ENCODE measurements at regions not wholly inside any gene's neighbourhood (a gene's known extent, or its start where the extent isn't known, plus 50 kb on each side); places are given as distances from the start of the nearest gene placed in this dataset.
"Not testable (repeated sequence)": the region's sequence is repeated elsewhere in the genome, so short reads cannot be mapped to it uniquely, and the experiment has no call there.

DNA sequence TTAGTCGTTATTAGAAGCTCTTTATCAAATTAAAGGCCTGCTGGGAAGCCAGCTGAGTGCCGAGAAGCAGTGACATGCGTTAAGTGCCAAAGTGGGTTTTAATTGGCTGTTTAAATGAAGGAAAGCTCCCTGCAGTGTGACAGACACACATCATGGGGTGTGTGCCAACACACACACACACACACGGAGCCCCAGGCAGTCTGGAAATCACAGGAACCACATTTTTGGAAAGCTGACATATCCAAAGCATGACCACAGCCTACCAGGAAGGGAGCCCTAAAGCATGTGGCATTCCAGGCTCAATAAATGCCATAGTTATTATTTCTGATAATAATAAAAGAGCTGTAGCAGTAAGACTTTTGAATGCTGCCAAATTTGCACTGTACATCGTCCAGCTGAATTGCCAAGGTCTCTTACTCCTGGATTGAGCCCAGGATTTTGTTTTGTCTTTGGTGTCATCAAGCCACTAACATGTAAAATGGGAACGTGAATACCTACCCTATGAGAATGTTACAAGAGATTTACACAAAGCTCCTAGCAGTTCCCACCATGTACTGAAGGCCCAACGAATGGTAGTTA, 135.1 kb downstream of the TMEM30B start:
- H3K9me3 ChIP-seq, result no peaks in the 10 kb centered on the region
- ATAC-seq (ENCODE audit: insufficient number of reproducible peaks, low FRiP score, low read depth) (peak; percentile 60), DNase-seq (ENCODE audit: low spot score) (peak; percentile 19)
- H3K4me1 ChIP-seq (ENCODE audit: control insufficient read depth in 1 of 2, low read depth in 2 of 2), result peaks cover 28 to 62% of the 10 kb centered on the region in 2 donors
- H3K27ac ChIP-seq, result peak overlapping the region; percentile 87 to 91
- H3K36me3 ChIP-seq, result no peaks in the 10 kb centered on the region
- H3K4me3 ChIP-seq, result no peak overlapping the region
- TF ChIP-seq, protein P1, sequence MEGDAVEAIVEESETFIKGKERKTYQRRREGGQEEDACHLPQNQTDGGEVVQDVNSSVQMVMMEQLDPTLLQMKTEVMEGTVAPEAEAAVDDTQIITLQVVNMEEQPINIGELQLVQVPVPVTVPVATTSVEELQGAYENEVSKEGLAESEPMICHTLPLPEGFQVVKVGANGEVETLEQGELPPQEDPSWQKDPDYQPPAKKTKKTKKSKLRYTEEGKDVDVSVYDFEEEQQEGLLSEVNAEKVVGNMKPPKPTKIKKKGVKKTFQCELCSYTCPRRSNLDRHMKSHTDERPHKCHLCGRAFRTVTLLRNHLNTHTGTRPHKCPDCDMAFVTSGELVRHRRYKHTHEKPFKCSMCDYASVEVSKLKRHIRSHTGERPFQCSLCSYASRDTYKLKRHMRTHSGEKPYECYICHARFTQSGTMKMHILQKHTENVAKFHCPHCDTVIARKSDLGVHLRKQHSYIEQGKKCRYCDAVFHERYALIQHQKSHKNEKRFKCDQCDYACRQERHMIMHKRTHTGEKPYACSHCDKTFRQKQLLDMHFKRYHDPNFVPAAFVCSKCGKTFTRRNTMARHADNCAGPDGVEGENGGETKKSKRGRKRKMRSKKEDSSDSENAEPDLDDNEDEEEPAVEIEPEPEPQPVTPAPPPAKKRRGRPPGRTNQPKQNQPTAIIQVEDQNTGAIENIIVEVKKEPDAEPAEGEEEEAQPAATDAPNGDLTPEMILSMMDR (IDR thresholded peaks at IDR 0.05), result no peak
- no peaks in the 10 kb centered on the region for H3K27me3 ChIP-seq (replicated peaks; ENCODE audit: insufficient read depth)

DNA sequence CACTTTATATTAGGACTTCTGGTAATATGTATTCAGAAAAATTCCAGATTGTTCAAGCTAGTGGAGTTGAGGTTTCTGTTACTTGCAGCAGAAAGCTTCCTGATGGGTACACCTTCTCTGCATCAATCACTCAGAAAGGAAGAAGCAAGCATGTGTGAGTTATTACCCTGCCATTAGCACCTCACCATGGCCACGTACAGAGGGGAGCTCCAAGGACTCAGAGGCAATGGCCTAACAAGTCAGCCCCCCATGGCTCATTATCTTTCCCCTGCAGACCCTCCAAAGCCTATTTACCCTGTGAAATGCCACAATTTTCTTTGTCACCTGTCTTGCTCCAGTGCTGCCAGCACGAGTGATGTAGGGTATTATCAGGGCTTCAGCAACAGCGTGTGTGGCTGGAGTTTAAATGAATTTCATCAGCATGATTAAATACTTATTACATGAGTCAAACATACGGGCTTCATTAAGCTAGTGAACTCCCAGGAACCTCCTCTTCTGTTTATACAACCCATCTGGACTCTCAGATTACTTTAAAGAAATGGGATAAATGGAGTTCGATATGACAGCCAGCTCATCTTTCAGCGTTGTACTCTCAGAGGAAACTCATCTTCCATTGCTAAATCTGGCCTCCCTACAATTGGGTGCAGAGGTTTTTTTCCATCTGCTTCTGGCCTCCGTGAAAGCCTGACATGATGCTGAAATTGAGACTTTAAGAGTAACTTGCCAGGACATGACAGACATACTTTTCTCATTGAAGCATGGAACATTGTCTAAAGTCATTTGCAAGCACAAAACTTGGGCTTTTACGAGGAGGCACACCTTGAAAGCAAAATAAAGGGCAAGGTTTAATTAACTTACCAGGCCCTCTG, 135.9 kb downstream of the TMEM30B start:
- DNase-seq (ENCODE audit: low spot score), result no peak
- Histone ChIP-seq H3K27me3 (replicated peaks; ENCODE audit: insufficient read depth) (no peaks in the 10 kb centered on the region), H3K4me3 (no peak overlapping the region), H3K36me3 (no peaks in the 10 kb centered on the region), H3K27ac (peak overlapping the region; percentile 87 to 91), H3K4me1 (ENCODE audit: control insufficient read depth in 1 of 2, low read depth in 2 of 2) (peaks cover 25 to 54% of the 10 kb centered on the region in 2 donors), H3K9me3 (no peaks in the 10 kb centered on the region)
- TF ChIP-seq, protein P1 (IDR thresholded peaks at IDR 0.05), result no peak
- ATAC-seq (ENCODE audit: insufficient number of reproducible peaks, low FRiP score, low read depth), result peak; percentile 46

DNA sequence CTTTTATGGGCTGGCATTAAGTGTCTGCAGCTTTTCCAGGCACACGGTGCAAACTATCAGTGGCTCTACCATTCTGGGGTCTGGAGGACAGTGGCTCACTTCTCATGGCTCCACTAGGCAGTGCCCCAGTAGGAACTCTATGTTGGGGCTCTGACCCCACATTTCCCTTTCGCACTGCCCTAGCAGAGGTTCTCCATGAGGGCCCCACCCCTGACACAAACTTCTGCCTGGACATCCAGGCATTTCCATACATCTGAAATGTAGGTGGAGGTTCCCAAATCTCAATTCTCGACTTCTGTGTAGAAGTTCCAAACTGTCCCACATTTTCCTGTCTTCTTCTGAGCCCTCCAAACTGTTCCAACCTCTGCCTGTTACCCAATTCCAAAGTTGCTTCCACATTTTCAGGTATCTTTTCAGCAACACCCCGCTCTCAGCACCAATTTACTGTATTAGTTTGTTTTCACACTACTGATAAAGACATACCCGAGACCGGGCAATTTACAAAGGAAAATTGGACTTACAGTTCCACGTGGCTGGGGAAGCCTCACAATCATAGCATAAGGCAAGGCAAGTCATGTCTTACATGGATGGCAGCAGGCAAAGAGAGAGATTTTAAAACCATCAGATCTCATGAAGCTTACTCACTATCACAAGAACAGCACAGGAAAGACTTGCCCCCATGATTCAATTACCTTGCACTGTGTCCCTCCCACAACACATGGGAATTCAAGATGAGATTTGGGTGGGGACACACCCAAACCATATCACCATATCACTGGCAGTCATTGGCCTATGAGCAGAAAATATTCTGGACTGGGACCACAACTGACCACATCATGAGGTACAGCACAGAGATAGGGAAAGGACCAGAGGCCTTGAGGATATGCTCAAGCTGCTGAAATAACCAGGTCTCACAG, 136.8 kb downstream of the TMEM30B start:
- H3K27ac ChIP-seq, result peak overlapping the region; percentile 87 to 91
- not testable (repeated sequence) for DNase-seq (ENCODE audit: low spot score); H3K9me3 ChIP-seq; H3K27me3 ChIP-seq (replicated peaks; ENCODE audit: insufficient read depth); ATAC-seq (ENCODE audit: insufficient number of reproducible peaks, low FRiP score, low read depth); H3K4me3 ChIP-seq; H3K36me3 ChIP-seq
- peaks cover 25 to 48% of the 10 kb centered on the region in 2 donors for H3K4me1 ChIP-seq (ENCODE audit: control insufficient read depth in 1 of 2, low read depth in 2 of 2)

DNA sequence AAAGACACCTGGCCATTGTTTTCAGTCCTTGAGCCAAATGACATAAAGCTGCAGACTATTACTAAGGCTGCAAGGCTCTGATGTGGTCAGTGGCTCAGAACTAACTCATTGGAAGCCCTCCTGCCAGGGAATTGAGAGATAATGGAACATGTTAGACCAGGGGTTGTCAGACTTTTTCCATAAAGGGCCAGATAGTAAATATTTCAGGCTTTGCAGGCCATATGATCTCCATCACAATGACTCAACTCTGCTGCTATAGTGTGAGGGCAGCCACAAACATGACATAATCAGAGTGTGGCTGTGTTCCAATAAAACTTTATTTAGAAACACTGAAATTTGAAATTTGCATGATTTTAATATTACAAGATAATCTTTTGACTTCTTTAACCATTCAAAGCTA, 140.3 kb downstream of the TMEM30B start:
- TF ChIP-seq, protein P1 (IDR thresholded peaks at IDR 0.05), result no peak
- Histone ChIP-seq H3K4me3 (no peak overlapping the region), H3K9me3 (no peaks in the 10 kb centered on the region), H3K27me3 (replicated peaks; ENCODE audit: insufficient read depth) (no peaks in the 10 kb centered on the region), H3K36me3 (no peaks in the 10 kb centered on the region), H3K27ac (no peak overlapping the region), H3K4me1 (ENCODE audit: control insufficient read depth in 1 of 2, low read depth in 2 of 2) (peaks cover 6 to 13% of the 10 kb centered on the region in 2 donors)
- no peak for ATAC-seq (ENCODE audit: insufficient number of reproducible peaks, low FRiP score, low read depth)
- no peak for DNase-seq (ENCODE audit: low spot score)

DNA sequence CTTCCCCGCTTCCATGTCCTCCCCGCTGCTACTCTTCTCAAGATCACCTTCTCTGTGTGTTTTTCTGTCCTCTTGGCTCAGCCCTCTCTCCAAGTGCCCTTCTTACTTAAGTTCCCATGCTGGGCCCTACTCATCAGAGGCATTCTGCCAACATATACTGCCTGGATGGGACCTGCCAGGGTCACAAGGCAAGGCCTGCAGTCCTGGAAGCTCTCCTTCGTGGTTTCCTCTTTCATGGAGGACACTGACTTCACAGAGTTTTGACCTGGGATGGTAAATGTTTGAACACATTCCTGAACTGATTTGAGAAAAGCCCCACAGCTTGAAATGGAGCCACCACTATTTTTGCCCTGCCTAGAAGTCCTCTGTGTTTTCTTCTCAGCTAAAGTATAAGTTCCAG, 140.9 kb downstream of the TMEM30B start:
- TF ChIP-seq, protein P1 (IDR thresholded peaks at IDR 0.05), result no peak
- ATAC-seq (ENCODE audit: insufficient number of reproducible peaks, low FRiP score, low read depth), result no peak
- Histone ChIP-seq H3K27me3 (replicated peaks; ENCODE audit: insufficient read depth) (no peaks in the 10 kb centered on the region), H3K4me3 (no peak overlapping the region), H3K4me1 (ENCODE audit: control insufficient read depth in 1 of 2, low read depth in 2 of 2) (peaks cover 3 to 7% of the 10 kb centered on the region in 2 donors), H3K9me3 (no peaks in the 10 kb centered on the region), H3K36me3 (no peaks in the 10 kb centered on the region), H3K27ac (no peak overlapping the region)
- DNase-seq (ENCODE audit: low spot score), result no peak

Measured in thoracic aorta (tissue), 2 donors.